Activated naive CD8-positive, alpha-beta T cell treated with anti-CD3 and anti-CD28 coated beads, Interleukin-2, amount 50 U/mL, for 24 hours (primary cell): ENCODE measurements at regions not wholly inside any gene's neighbourhood (a gene's known extent, or its start where the extent isn't known, plus 50 kb on each side); places are given as distances from the start of the nearest gene placed in this dataset.
A peak's percentile ranks its signal among the peaks of the same experiment; 100 is the strongest.
"Not testable (repeated sequence)": the region's sequence is repeated elsewhere in the genome, so short reads cannot be mapped to it uniquely, and the experiment has no call there.

Experiments
- ATAC-seq: fragments of 150-1000 bp; cut with Tn5 transposase; one replicate; pipeline ENCODE4 v1.10.0; 2021
- DNase-seq: peaks from one replicate; pipeline ENCODE4 v3.0.0; 2021
- H3K27ac Mint-ChIP-seq: one replicate; pipeline ENCODE4 v1.8.0; 2021; ENCODE audit warnings: mild to moderate bottlenecking, mixed read lengths
- H3K27me3 Mint-ChIP-seq: one replicate; pipeline ENCODE4 v1.8.0; 2021; ENCODE audit warnings: mixed read lengths
- H3K36me3 Mint-ChIP-seq: one replicate; pipeline ENCODE4 v1.8.0; 2021; ENCODE audit warnings: low read depth, mixed read lengths
- H3K4me1 Mint-ChIP-seq: one replicate; pipeline ENCODE4 v1.8.0; 2021; ENCODE audit warnings: mixed read lengths
- H3K4me3 Mint-ChIP-seq: one replicate; pipeline ENCODE4 v1.8.0; 2021; ENCODE audit warnings: mild to moderate bottlenecking, moderate library complexity, mixed read lengths
- H3K9me3 Mint-ChIP-seq: one replicate; pipeline ENCODE4 v1.8.0; 2021; ENCODE audit warnings: mixed read lengths

DNA sequence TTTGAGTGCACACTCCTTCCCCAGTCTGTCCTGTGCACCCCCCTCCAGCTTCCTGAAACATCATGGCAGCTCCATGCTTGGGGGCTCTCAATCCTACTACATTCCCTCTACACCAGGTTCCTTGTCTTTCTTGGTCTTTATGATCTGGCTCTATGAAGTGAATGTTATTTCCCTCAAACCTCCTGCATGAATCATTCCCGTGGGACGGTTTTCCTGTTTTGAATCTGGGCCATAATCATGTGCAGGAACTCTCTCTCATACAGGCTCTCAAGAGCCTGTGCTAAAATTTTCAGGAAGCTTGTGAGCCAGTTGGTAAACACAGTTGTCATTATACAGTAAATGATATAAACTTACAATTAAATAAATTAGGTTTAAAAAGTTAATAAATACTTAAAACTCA lies 89.8 kb upstream of the KCNE2 start:
- Mint-ChIP-seq H3K36me3 (no peaks in the 10 kb centered on the region), H3K4me3 (no peak overlapping the region), H3K27ac (no peak overlapping the region), H3K4me1 (no peaks in the 10 kb centered on the region), H3K9me3 (no peaks in the 10 kb centered on the region), H3K27me3 (peaks cover 7% of the 10 kb centered on the region)
- no peak for DNase-seq
- no peak for ATAC-seq

DNA sequence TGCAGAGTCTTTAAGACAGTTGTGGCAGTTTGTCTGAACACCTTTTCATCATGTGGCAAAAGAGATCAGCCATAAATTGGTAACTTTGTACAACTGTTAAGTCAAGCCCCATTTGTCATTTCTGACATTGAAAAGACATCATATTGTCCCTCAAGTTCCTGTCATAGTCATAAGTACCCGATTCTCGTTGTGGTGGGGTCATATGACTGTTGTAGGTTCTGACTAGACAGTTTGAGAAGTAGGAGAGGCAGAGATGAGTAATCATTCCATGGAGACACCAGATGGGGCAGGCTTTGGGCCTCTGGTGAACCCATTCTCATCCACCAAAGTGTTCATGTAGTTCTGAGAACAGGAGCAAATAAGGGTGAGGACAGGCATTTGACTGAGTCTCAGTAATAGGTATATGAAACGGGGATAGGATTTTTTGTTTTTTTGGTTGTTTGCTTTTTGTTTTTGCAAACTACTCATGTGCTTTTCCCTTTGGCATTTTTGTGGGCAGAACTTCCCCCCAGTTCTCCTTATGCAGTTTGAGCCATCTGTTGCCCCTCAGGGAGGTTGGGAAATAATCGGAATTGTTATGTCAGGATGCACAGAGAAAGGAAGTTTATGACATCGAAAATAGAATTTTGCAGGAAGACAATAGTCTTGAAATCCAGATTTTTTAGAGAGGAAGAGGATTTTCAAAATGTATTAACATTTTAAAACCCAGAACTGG lies 86.9 kb upstream of the KCNE2 start:
- Mint-ChIP-seq H3K27me3 (peaks cover 7% of the 10 kb centered on the region), H3K27ac (no peak overlapping the region), H3K4me3 (no peak overlapping the region), H3K9me3 (no peaks in the 10 kb centered on the region), H3K36me3 (no peaks in the 10 kb centered on the region), H3K4me1 (no peaks in the 10 kb centered on the region)
- peak; percentile 77 for ATAC-seq
- DNase-seq, result no peak

DNA sequence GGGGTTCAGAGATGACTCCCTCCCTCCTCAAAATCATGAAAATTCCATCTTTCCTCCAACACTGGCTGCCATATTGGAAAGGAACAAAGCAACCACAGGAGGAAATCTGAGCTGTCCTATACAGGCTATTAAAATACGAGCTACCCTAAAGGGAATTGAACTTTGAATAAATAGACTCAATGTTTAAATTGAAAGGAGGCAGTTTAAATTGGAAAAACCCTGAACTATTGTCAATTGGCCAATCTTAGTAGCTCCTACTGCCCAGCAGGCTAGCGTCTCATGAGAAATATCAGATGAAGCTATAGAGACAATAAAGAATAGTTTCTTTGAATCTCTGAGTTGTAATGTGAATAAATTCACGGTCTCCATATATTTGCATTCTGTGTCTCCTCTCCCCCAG lies 85.4 kb upstream of the KCNE2 start:
- H3K9me3 Mint-ChIP-seq, result no peaks in the 10 kb centered on the region
- DNase-seq, result no peak
- peaks cover 5% of the 10 kb centered on the region for H3K27me3 Mint-ChIP-seq
- no peak overlapping the region for H3K4me3 Mint-ChIP-seq
- H3K27ac Mint-ChIP-seq, result no peak overlapping the region
- H3K4me1 Mint-ChIP-seq, result no peaks in the 10 kb centered on the region
- H3K36me3 Mint-ChIP-seq, result no peaks in the 10 kb centered on the region
- ATAC-seq, result no peak

DNA sequence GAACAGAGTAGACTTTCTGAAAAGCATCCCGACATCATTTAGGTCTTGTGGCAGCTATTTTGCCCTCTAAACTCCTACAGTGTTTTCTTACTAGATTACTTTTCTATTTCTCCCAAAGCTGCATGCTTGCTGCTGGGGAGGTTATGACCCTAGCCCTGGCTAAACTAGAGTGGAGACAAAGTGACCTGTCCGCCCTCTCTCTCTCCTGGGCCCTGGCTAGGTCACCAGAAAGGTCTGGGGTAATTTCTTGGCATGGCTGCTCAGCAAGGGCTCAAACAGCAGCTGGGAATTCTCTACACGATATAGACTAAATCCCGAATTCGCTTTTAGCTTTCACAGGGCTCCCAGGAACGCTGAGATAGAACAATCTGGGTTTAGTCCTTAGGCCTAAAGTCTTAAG lies 84.5 kb upstream of the KCNE2 start:
- no peaks in the 10 kb centered on the region for H3K9me3 Mint-ChIP-seq
- DNase-seq (no peak), ATAC-seq (no peak)
- H3K4me3 Mint-ChIP-seq, result no peak overlapping the region
- no peaks in the 10 kb centered on the region for H3K4me1 Mint-ChIP-seq
- no peak overlapping the region for H3K27ac Mint-ChIP-seq
- peaks cover 2% of the 10 kb centered on the region for H3K27me3 Mint-ChIP-seq
- no peaks in the 10 kb centered on the region for H3K36me3 Mint-ChIP-seq

DNA sequence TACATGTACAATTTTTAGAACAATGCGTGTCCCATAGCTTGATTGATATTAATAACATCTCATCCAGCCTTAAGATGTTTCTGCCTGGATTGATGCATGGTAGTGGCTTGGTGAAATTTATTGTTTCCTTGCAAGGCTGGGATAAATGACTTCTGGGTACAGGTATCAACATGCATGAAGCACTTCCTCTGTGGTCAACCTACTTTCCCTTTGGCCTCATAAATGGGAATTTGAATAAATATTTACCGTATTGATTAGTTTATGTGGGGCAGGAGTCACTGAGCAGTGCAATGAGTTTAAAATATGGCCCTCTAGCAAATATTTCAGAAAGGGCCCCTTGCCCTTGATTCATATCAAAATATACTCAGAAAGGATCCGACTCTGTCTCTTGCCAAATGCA lies 83.9 kb upstream of the KCNE2 start:
- ATAC-seq (no peak), DNase-seq (no peak)
- Mint-ChIP-seq H3K36me3 (no peaks in the 10 kb centered on the region), H3K27ac (no peak overlapping the region), H3K27me3 (no peaks in the 10 kb centered on the region), H3K9me3 (no peaks in the 10 kb centered on the region), H3K4me1 (no peaks in the 10 kb centered on the region), H3K4me3 (no peak overlapping the region)

DNA sequence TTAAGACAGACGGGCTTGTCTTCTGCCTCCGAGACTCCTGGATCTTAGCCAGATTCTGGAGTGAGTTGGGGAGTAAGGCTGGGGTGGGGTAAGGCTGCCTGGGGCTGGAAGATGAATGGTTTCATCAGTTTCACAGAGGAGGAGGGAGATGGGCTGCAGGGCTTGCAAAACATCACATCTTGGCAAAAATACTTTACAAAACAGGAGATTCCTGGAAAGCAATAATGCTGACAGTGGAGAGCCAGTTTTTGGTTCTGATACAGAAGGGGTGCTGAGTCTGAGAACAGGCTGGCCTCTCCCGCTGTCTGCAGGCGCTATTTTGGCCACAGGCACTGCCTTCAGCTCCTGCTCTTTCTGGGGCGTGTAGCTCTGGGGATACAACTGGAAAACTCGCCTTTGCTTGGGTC lies 83.4 kb upstream of the KCNE2 start:
- Mint-ChIP-seq H3K36me3 (no peaks in the 10 kb centered on the region), H3K9me3 (no peaks in the 10 kb centered on the region), H3K27me3 (no peaks in the 10 kb centered on the region), H3K4me3 (no peak overlapping the region), H3K27ac (no peak overlapping the region), H3K4me1 (no peaks in the 10 kb centered on the region)
- DNase-seq, result no peak
- ATAC-seq, result no peak

DNA sequence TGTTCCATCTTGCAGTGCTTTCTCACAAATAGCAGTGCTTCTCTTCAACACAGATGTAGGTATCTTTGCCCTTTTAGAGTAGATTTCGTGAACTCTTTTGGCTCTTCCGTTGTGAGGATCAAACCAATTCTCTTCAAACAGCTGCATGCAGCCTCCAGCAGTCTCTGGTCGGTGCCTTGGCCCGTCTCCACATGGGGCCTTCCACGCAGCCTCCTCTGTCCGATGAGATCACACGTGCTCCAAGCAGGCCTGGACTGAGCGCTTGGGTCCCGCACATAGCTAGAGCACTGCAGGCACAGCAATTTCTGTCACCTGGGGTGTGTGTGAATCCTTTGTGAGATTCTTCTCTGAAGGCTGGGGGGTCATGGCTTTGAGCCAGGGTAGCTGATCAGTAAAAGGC lies 82.8 kb upstream of the KCNE2 start:
- Mint-ChIP-seq H3K9me3 (peaks cover 1% of the 10 kb centered on the region), H3K36me3 (no peaks in the 10 kb centered on the region), H3K4me1 (no peaks in the 10 kb centered on the region), H3K4me3 (no peak overlapping the region), H3K27ac (no peak overlapping the region), H3K27me3 (no peaks in the 10 kb centered on the region)
- ATAC-seq (no peak), DNase-seq (no peak)

DNA sequence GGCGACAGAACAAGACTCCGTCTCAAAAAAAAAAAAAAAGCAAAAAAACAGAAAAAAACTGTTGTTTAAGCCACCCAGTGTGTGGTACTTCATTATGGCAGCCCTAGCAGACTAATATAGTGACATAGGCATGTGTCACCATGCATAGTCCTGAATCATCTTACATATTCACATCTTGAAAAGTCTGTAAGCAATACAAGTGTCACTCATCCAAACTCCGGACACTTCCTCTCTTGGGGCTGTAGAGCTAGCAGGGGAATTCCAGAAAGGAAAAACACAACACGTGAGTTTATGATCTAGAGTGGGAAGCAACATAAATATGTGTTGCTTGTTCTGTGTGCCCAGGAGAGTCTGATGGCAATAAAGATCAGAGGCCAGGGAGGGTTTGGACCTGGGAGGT lies 81.6 kb upstream of the KCNE2 start:
- Mint-ChIP-seq H3K36me3 (no peaks in the 10 kb centered on the region), H3K27me3 (no peaks in the 10 kb centered on the region), H3K27ac (no peak overlapping the region), H3K4me1 (no peaks in the 10 kb centered on the region), H3K9me3 (peaks cover 12% of the 10 kb centered on the region), H3K4me3 (no peak overlapping the region)
- DNase-seq, result no peak
- ATAC-seq, result peak; percentile 43

DNA sequence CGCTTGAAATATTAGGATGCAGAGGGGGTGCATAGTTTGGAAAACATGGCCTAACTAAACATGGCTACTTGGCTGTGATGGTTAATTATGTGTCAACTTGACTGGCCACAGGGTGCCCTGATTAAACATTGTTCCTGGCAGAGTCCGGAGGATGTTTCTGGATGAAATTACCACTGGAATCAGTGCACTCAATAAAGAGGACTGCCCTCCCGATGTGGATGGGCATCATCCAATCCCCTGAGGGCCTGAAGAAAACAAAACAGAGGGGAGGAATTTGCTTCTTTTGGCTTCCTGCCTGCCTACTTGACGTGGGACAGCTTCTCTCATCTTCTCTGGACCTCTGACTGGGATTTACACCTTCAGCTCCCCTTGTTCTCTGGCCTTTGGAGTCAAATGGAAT lies 79.1 kb upstream of the KCNE2 start:
- H3K4me1 Mint-ChIP-seq, result no peaks in the 10 kb centered on the region
- H3K4me3 Mint-ChIP-seq, result no peak overlapping the region
- peaks cover 6% of the 10 kb centered on the region for H3K36me3 Mint-ChIP-seq
- ATAC-seq (no peak), DNase-seq (no peak)
- no peak overlapping the region for H3K27ac Mint-ChIP-seq
- peaks cover 25% of the 10 kb centered on the region for H3K9me3 Mint-ChIP-seq
- H3K27me3 Mint-ChIP-seq, result no peaks in the 10 kb centered on the region

DNA sequence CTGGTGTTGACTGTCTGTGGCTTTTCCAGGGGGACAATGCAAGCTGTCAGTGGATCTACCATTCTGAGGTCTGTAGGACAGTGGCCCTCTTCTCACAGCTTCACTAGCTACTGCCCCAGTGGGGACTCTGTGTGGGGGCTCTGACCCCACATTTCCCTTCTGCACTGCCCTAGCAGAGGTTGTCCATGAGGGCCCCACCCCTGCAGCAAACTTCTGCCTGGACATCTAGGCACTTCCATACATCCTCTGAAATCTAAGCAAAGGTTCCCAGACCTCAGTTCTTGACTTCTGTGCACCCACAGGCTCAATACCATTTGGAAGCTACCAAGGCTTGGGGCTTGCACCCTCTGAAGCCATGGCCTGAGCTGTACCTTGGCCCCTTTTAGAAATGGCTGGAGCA lies 75.8 kb upstream of the KCNE2 start:
- not testable (repeated sequence) for DNase-seq, H3K4me3 Mint-ChIP-seq, ATAC-seq, H3K27ac Mint-ChIP-seq, H3K27me3 Mint-ChIP-seq, H3K36me3 Mint-ChIP-seq, H3K4me1 Mint-ChIP-seq
- peaks cover 25% of the 10 kb centered on the region for H3K9me3 Mint-ChIP-seq

DNA sequence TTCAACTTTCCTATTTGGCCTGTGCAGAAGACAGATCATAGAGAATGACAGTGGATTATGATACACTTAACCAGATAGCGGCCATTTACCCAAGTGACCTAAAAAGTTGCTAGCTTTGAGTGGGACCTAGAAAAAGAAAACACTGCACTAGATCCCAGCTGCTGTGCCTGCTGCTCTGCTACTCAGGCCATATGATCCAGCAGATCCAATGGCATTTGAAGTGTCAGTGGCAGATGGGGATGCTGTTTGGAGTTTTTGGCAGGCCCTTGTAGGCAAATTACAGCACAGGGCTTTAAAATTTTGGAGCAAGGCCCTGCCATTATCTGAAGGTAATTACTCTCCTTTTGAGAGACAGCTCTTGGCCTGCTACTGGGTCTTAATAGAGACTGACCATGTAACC lies 74.0 kb upstream of the KCNE2 start:
- Mint-ChIP-seq H3K27ac (no peak overlapping the region), H3K9me3 (peaks cover 25% of the 10 kb centered on the region), H3K36me3 (peaks cover 6% of the 10 kb centered on the region), H3K4me1 (no peaks in the 10 kb centered on the region), H3K4me3 (no peak overlapping the region), H3K27me3 (no peaks in the 10 kb centered on the region)
- no peak for ATAC-seq
- DNase-seq, result no peak

DNA sequence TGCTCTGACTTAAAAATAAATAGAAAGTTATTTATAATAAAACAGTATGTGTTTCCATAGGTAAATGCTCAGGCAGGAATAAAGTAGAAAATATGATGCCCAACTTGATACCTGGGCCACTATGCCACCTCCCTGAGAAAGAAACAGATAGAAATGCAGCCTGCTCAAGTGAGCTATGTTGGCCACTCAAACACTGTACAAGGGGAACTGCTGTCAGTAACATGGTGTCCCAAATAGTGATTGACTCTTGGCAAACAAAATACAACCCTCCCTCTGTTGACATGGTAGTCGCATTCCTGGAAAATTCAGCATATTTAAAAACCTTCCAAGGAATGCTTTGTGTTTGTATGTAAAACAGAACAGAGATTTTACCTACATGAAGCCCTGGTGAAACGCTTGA lies 66.9 kb upstream of the KCNE2 start:
- ATAC-seq, result no peak
- Mint-ChIP-seq H3K4me3 (no peak overlapping the region), H3K9me3 (peaks cover 11% of the 10 kb centered on the region), H3K27me3 (no peaks in the 10 kb centered on the region), H3K27ac (no peak overlapping the region), H3K36me3 (no peaks in the 10 kb centered on the region), H3K4me1 (no peaks in the 10 kb centered on the region)
- DNase-seq, result no peak

DNA sequence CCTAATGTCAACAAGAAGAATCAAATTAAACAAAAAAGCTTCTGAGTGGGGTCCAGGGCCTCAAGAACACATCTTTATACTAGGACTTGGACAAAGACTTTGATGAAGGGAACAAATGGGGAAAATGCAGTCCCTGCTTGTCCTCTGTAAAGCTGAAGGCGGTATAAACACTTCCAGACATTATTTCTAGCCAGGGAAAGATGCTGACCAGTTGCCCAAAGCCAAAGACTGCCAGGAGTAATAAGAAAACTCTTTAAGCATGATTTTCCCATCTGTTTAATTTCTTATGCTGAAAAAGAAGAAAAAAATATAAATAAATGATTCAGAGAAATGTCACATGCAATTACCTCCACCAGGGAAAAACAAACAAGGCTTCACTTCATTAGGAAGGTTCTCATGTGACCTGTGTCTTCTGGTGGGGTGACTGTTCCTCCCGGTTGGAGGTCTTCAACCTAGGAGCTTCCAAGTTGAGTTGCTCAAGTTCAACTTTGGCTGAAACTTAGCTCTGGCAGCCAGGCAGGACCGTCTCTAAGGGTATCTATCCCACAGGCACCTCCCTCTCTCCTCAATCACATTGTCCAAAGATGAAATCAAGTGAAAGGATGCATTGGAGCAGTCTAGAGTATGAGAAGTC lies 65.2 kb upstream of the KCNE2 start:
- peaks cover 11% of the 10 kb centered on the region for H3K9me3 Mint-ChIP-seq
- no peaks in the 10 kb centered on the region for H3K4me1 Mint-ChIP-seq
- H3K36me3 Mint-ChIP-seq, result no peaks in the 10 kb centered on the region
- H3K4me3 Mint-ChIP-seq, result no peak overlapping the region
- no peak overlapping the region for H3K27ac Mint-ChIP-seq
- DNase-seq (no peak), ATAC-seq (no peak)
- no peaks in the 10 kb centered on the region for H3K27me3 Mint-ChIP-seq

DNA sequence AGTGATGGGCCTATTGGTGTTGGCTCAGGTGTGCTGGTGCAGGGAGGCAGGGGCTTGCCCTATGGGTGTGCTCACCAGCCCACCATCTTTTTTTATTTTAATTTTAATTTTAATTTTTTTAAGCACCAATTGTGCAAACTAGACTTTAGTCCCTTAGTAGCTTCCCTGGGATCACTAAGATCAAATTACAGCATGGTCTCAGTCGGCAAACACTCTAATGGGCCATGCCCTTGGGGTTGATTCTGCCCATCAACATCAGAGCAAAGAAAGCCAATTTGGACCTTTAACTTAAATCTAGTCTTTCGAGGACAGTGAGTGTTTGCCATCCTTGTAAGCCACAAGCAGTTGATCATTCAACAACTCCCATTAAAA lies 64.7 kb upstream of the KCNE2 start:
- Mint-ChIP-seq H3K27ac (no peak overlapping the region), H3K36me3 (no peaks in the 10 kb centered on the region), H3K4me1 (no peaks in the 10 kb centered on the region), H3K9me3 (peaks cover 11% of the 10 kb centered on the region), H3K4me3 (no peak overlapping the region), H3K27me3 (no peaks in the 10 kb centered on the region)
- ATAC-seq (no peak), DNase-seq (no peak)

DNA sequence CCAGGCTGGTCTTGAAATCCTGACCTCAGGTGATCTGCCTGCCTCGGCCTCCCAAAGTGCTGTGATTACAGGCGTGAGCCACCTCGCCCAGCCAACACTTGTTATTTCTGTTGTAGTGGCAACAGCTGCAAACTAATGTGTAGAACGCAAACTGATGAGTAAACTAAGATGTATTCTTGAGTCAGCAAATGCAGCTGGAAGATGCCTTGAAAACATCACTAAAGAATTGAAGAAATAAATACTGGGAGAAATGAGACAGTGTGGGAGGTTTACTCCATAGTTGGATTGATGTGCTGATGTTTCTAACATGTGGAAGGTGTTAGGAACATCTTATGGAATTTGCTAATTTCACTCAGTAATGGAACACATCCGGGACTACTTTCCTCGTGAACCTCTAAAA lies 61.3 kb upstream of the KCNE2 start:
- DNase-seq, result no peak

More for the DNA sequence above, 61.3 kb upstream of the KCNE2 start:
- Mint-ChIP-seq H3K36me3 (no peaks in the 10 kb centered on the region), H3K27me3 (no peaks in the 10 kb centered on the region), H3K27ac (no peak overlapping the region), H3K4me3 (no peak overlapping the region), H3K4me1 (no peaks in the 10 kb centered on the region), H3K9me3 (peaks cover 11% of the 10 kb centered on the region)
- ATAC-seq, result no peak
